ENCODE measurements at regions not wholly inside any gene's neighbourhood (a gene's known extent, or its start where the extent isn't known, plus 50 kb on each side); places are given as distances from the start of the nearest gene placed in this dataset.

DNA sequence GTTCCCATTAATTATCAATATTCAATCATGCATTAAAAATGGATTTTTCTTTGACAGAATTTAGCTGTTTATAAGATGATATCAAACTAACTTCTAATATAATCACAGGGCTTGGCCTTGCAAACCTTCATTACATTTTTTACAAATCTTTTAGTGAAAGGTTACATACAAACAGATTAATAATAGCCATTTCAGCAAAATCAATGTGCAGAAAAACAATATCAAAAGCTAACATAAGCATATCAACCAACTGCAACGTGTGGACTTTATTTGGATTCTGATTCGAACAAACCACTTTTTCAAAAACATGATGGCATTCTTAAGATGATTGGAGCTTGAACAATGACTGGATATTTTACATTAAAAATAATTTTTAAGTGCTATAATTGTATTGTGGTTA lies 93.6 kb downstream of the OTX2 start:
- ChIA-PET POLR2A (ENCODE audit: unreplicated experiment) (no interaction called here), CTCF (no interaction called here)
- DNase-seq (no peak), ATAC-seq (no peak)
- Histone ChIP-seq H3K79me2 (ENCODE audit: low read length) (no peaks in the 10 kb centered on the region), H3K4me1 (ENCODE audit: insufficient read depth, low read length) (no peaks in the 10 kb centered on the region), H3K4me3 (ENCODE audit: low read length) (no peak overlapping the region), H3K27ac (ENCODE audit: low read length) (no peak overlapping the region), H3K4me2 (ENCODE audit: low read length) (no peak overlapping the region), H3K9me2 (replicated peaks; ENCODE audit: low read length) (no peaks in the 10 kb centered on the region), H3K9ac (ENCODE audit: low read length) (no peak overlapping the region), H3K36me3 (ENCODE audit: low read depth, low read length) (no peaks in the 10 kb centered on the region), H3F3A (ENCODE audit: low read length, unreplicated experiment) (no peaks in the 10 kb centered on the region), H3K9me3 (ENCODE audit: low read length) (no peaks in the 10 kb centered on the region), H2AFZ (ENCODE audit: low read length) (no peak overlapping the region), H3K27me3 (ENCODE audit: low read length) (peaks cover 84% of the 10 kb centered on the region), H4K20me1 (ENCODE audit: low read length) (no peaks in the 10 kb centered on the region)
- intact Hi-C loops (cut with micrococcal nuclease): no loop called here
- BruUV-seq (replicated peaks): no TSS peak
- TF ChIP-seq EZH2phosphoT487 (IDR thresholded peaks at IDR 0.05; ENCODE audit: borderline replicate concordance, low read length): no peak
- TF ChIP-seq EZH2 (IDR thresholded peaks at IDR 0.05; ENCODE audit: low read length, unreplicated experiment): no peak
- TF ChIP-seq, protein P1, sequence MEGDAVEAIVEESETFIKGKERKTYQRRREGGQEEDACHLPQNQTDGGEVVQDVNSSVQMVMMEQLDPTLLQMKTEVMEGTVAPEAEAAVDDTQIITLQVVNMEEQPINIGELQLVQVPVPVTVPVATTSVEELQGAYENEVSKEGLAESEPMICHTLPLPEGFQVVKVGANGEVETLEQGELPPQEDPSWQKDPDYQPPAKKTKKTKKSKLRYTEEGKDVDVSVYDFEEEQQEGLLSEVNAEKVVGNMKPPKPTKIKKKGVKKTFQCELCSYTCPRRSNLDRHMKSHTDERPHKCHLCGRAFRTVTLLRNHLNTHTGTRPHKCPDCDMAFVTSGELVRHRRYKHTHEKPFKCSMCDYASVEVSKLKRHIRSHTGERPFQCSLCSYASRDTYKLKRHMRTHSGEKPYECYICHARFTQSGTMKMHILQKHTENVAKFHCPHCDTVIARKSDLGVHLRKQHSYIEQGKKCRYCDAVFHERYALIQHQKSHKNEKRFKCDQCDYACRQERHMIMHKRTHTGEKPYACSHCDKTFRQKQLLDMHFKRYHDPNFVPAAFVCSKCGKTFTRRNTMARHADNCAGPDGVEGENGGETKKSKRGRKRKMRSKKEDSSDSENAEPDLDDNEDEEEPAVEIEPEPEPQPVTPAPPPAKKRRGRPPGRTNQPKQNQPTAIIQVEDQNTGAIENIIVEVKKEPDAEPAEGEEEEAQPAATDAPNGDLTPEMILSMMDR (conservative IDR thresholded peaks at IDR 0.05; ENCODE audit: low read depth, low read length): no peak

GRCh38 chr14:56715938-56716337 lies 94.3 kb downstream of the OTX2 start:
- Histone ChIP-seq H3K27ac (ENCODE audit: low read length) (no peak overlapping the region), H3K9me3 (ENCODE audit: low read length) (no peaks in the 10 kb centered on the region), H3F3A (ENCODE audit: low read length, unreplicated experiment) (no peaks in the 10 kb centered on the region), H3K4me3 (ENCODE audit: low read length) (no peak overlapping the region), H4K20me1 (ENCODE audit: low read length) (no peaks in the 10 kb centered on the region), H3K4me1 (ENCODE audit: insufficient read depth, low read length) (no peaks in the 10 kb centered on the region), H3K9me2 (replicated peaks; ENCODE audit: low read length) (no peaks in the 10 kb centered on the region), H3K79me2 (ENCODE audit: low read length) (no peaks in the 10 kb centered on the region), H3K27me3 (ENCODE audit: low read length) (peaks cover 86% of the 10 kb centered on the region), H3K36me3 (ENCODE audit: low read depth, low read length) (no peaks in the 10 kb centered on the region), H2AFZ (ENCODE audit: low read length) (no peak overlapping the region), H3K4me2 (ENCODE audit: low read length) (no peak overlapping the region), H3K9ac (ENCODE audit: low read length) (no peak overlapping the region)
- ChIA-PET POLR2A (ENCODE audit: unreplicated experiment) (no interaction called here), CTCF (no interaction called here)
- intact Hi-C loops (cut with micrococcal nuclease): no loop called here
- TF ChIP-seq, protein P1 (conservative IDR thresholded peaks at IDR 0.05; ENCODE audit: low read depth, low read length): peak; percentile 57
- no peak for TF ChIP-seq EZH2phosphoT487 (IDR thresholded peaks at IDR 0.05; ENCODE audit: borderline replicate concordance, low read length)
- TF ChIP-seq EZH2 (IDR thresholded peaks at IDR 0.05; ENCODE audit: low read length, unreplicated experiment): no peak
- ATAC-seq (peak; percentile 40; the same call in 1 of the 2 replicates), DNase-seq (no peak)
- no TSS peak for BruUV-seq (replicated peaks)

GRCh38 chr14:56709201-56709600 lies 101.1 kb downstream of the OTX2 start:
- H3K79me2 ChIP-seq (ENCODE audit: low read length): no peaks in the 10 kb centered on the region
- H3K4me1 ChIP-seq (ENCODE audit: insufficient read depth, low read length): no peaks in the 10 kb centered on the region
- no peak for ATAC-seq
- no peaks in the 10 kb centered on the region for H3F3A ChIP-seq (ENCODE audit: low read length, unreplicated experiment)
- H3K27me3 ChIP-seq (ENCODE audit: low read length): peaks cover 94% of the 10 kb centered on the region
- TF ChIP-seq EZH2 (IDR thresholded peaks at IDR 0.05; ENCODE audit: low read length, unreplicated experiment): no peak
- H3K9ac ChIP-seq (ENCODE audit: low read length): no peak overlapping the region
- H2AFZ ChIP-seq (ENCODE audit: low read length): no peak overlapping the region
- intact Hi-C loops (cut with micrococcal nuclease): no loop called here
- no peaks in the 10 kb centered on the region for H4K20me1 ChIP-seq (ENCODE audit: low read length)
- POLR2A ChIA-PET (ENCODE audit: unreplicated experiment): interaction anchor here (0.7 kb wide), 1 partner anchor 360 kb away, joined by 3 read pairs; no protein-coding TSS in a partner anchor
- H3K4me3 ChIP-seq (ENCODE audit: low read length): no peak overlapping the region
- no TSS peak for BruUV-seq (replicated peaks)
- H3K4me2 ChIP-seq (ENCODE audit: low read length): no peak overlapping the region
- H3K27ac ChIP-seq (ENCODE audit: low read length): no peak overlapping the region
- no peaks in the 10 kb centered on the region for H3K9me2 ChIP-seq (replicated peaks; ENCODE audit: low read length)
- no peaks in the 10 kb centered on the region for H3K36me3 ChIP-seq (ENCODE audit: low read depth, low read length)
- CTCF ChIA-PET: no interaction called here
- no peaks in the 10 kb centered on the region for H3K9me3 ChIP-seq (ENCODE audit: low read length)
- no peak for DNase-seq

Measured in PC-3 (cell line).